22Rv1 (cell line): ENCODE measurements at regions not wholly inside any gene's neighbourhood (a gene's known extent, or its start where the extent isn't known, plus 50 kb on each side); places are given as distances from the start of the nearest gene placed in this dataset.

ENCODE experiments used
- CTCF ChIP-seq: fragments of 450-650 bp; IDR thresholded peaks from 2 replicates; pipeline ENCODE4 v1.5.1; 2017; ENCODE audit warnings: mild to moderate bottlenecking
- ZFX ChIP-seq: fragments of 450-650 bp; IDR thresholded peaks from 2 replicates; pipeline ENCODE4 v1.6.1; 2017; ENCODE audit warnings: antibody characterized with exemption, borderline replicate concordance

GRCh38 chr5:82861701-82862100 lies 215.5 kb downstream of the TMEM167A start:
- TF ChIP-seq CTCF, result no peak
- no peak for TF ChIP-seq ZFX
